K562 (cell line): ENCODE measurements at regions not wholly inside any gene's neighbourhood (a gene's known extent, or its start where the extent isn't known, plus 50 kb on each side); places are given as distances from the start of the nearest gene placed in this dataset.

ENCODE experiments used
- ATAC-seq: fragments of 200-7000 bp; cut with Tn5 transposase; 3 replicates; pipeline ENCODE4 v1.9.1; 2020; ENCODE audit warnings: moderate library complexity
- BruUV-seq: library from RNA; stranded (reverse); fragments of 400-500 nt; replicated peaks from 2 replicates; lab custom pipeline; 2021; lab: Mats Ljungman, UMichigan
- CTCF ChIA-PET: fragments of 300-600 bp; formaldehyde crosslinking; extraction: SDS; loops from one replicate; lab custom pipeline; 2021; ENCODE audit warnings: low intra/inter-chr PET ratio; lab: Yijun Ruan, JAX
- POLR2A ChIA-PET: fragments of 300-600, 350-650 bp; sonication (Branson Sonifier 250); formaldehyde crosslinking; extraction: SDS; loops from one replicate; lab custom pipeline; 2021; ENCODE audit warnings: antibody characterized with exemption, inconsistent platforms; lab: Yijun Ruan, JAX
- DNase-seq, 4 experiments: peaks; one replicate each; pipeline versions ENCODE4 v3.0.0 to v3.0.0-alpha.2; 2011 to 2018; ENCODE audit warnings: low spot score in 3 of 4, mixed read lengths in 3 of 4; ENCODE audit errors: extremely low read depth in 1 of 4
- FAIRE-seq: peaks from 2 replicates; lab custom pipeline; 2011; peaks lifted over from hg19 to GRCh38; lab: Jason Lieb, UNC
- H2AFZ ChIP-seq: 2 replicates; pipeline ENCODE4 v1.6.0; 2011; ENCODE audit warnings: low read depth, low read length, control low read depth, inconsistent platforms
- H3K27ac ChIP-seq: fragments of 200-600 bp; 3 replicates; pipeline ENCODE4 v1.8.0; 2011; ENCODE audit warnings: low read depth, mild to moderate bottlenecking, control low read depth, inconsistent platforms, low read length, moderate library complexity, mixed read lengths; ENCODE audit errors: extremely low read depth
- H3K27me3 ChIP-seq, 2 experiments: fragments of 300-600 bp in 1 of 2; 2 replicates in 1 of 2; 3 replicates in 1 of 2; pipeline versions ENCODE4 v1.6.0 to v1.8.0; 2011; ENCODE audit warnings: inconsistent platforms in 2 of 2, low read length in 2 of 2, mild to moderate bottlenecking in 1 of 2, mixed read lengths in 1 of 2, moderate library complexity in 1 of 2; ENCODE audit not compliant: control insufficient read depth in 2 of 2, insufficient read depth in 2 of 2
- H3K36me3 ChIP-seq: fragments of 300-600 bp; 3 replicates; pipeline ENCODE4 v1.8.0; 2011; ENCODE audit warnings: mild to moderate bottlenecking, low read length, inconsistent platforms; ENCODE audit not compliant: control insufficient read depth, insufficient read depth
- H3K4me1 ChIP-seq, 2 experiments: fragments of 200-600 bp in 1 of 2; replicated peaks in 1 of 2; 2 replicates in 1 of 2; 3 replicates in 1 of 2; pipeline versions ENCODE4 v1.5.1 to v1.8.0; 2011; ENCODE audit warnings: inconsistent platforms in 2 of 2, low read length in 2 of 2, mild to moderate bottlenecking in 1 of 2, mixed read lengths in 1 of 2, moderate library complexity in 1 of 2; ENCODE audit not compliant: control insufficient read depth in 2 of 2, insufficient read depth in 2 of 2
- H3K4me2 ChIP-seq: 2 replicates; pipeline ENCODE4 v1.6.1; 2011; ENCODE audit warnings: low read length, control low read depth, inconsistent platforms, mixed read lengths; ENCODE audit not compliant: insufficient read depth
- H3K4me3 ChIP-seq: fragments of 200-600 bp; sonication (generic), shearing (Covaris generic); 2 replicates; pipeline ENCODE4 v1.5.1; 2016; ENCODE audit warnings: control low read depth, inconsistent platforms
- H3K79me2 ChIP-seq: fragments of 200-600 bp; 3 replicates; pipeline ENCODE4 v1.8.0; 2011; ENCODE audit warnings: low read length, inconsistent platforms; ENCODE audit not compliant: control insufficient read depth, insufficient read depth
- H3K9ac ChIP-seq, 2 experiments: 2 replicates each; pipeline versions ENCODE4 v1.6.0 to v1.6.1; 2011; ENCODE audit warnings: low read depth in 2 of 2, low read length in 2 of 2, control low read depth in 1 of 2, inconsistent platforms in 1 of 2, mild to moderate bottlenecking in 1 of 2, mixed read lengths in 1 of 2; ENCODE audit not compliant: insufficient read depth in 1 of 2
- H3K9me1 ChIP-seq: one replicate; pipeline ENCODE4 v1.6.0; 2011; ENCODE audit warnings: inconsistent platforms, mild to moderate bottlenecking, low read length, moderate library complexity; ENCODE audit not compliant: control insufficient read depth, insufficient read depth
- H3K9me3 ChIP-seq: replicated peaks from 2 replicates; pipeline ENCODE4 v1.5.1; 2011; ENCODE audit warnings: low read depth, low read length, inconsistent platforms; ENCODE audit not compliant: control insufficient read depth, insufficient read depth
- H4K20me1 ChIP-seq: replicated peaks from 2 replicates; pipeline ENCODE4 v1.6.1; 2011; ENCODE audit warnings: low read length, inconsistent platforms, mixed read lengths; ENCODE audit not compliant: control insufficient read depth, insufficient read depth
- ATF7 ChIP-seq: fragments of 450-650 bp; IDR thresholded peaks from 2 replicates; pipeline ENCODE4 v1.7.1; 2014; ENCODE audit warnings: mild to moderate bottlenecking, moderate library complexity
- BCOR ChIP-seq: fragments of 450-650 bp; IDR thresholded peaks from 2 replicates; pipeline ENCODE4 v1.6.1; 2016
- CHD1 ChIP-seq: fragments of 200-600 bp; sonication (generic); IDR thresholded peaks from one replicate; pipeline ENCODE4 v1.6.1; 2012; ENCODE audit warnings: mild to moderate bottlenecking, moderate library complexity, low read length, inconsistent platforms
- DDX20 ChIP-seq: fragments of 450-650 bp; IDR thresholded peaks from 2 replicates; pipeline ENCODE4 v1.6.1; 2016; ENCODE audit warnings: missing genetic modification characterization, low read depth, mild to moderate bottlenecking, missing compliant biosample characterization, moderate library complexity
- GTF2A2 ChIP-seq: IDR thresholded peaks from 2 replicates; pipeline ENCODE4 v1.6.1; 2016; ENCODE audit warnings: mild to moderate bottlenecking, missing genetic modification characterization, missing compliant biosample characterization
- HIVEP1 ChIP-seq: fragments of 250-450 bp; sonication (Bioruptor Pico); IDR thresholded peaks from 2 replicates; pipeline ENCODE4 v1.4.0; 2020; ENCODE audit warnings: mild to moderate bottlenecking
- HOXB6 ChIP-seq: fragments of 250-450 bp; sonication (Bioruptor Pico); IDR thresholded peaks from 2 replicates; pipeline ENCODE4 v1.5.1; 2022; ENCODE audit warnings: mild to moderate bottlenecking, borderline replicate concordance
- NCOR1 ChIP-seq: fragments of 450-650 bp; IDR thresholded peaks from 2 replicates; pipeline ENCODE4 v1.6.1; 2016; ENCODE audit warnings: mild to moderate bottlenecking, moderate library complexity
- NFXL1 ChIP-seq: fragments of 450-650 bp; formaldehyde crosslinking; IDR thresholded peaks from 2 replicates; pipeline ENCODE4 v1.4.0; 2021; ENCODE audit warnings: mild to moderate bottlenecking
- RFX1 ChIP-seq: fragments of 450-650 bp; IDR thresholded peaks from 2 replicates; pipeline ENCODE4 v1.6.1; 2016; ENCODE audit warnings: mild to moderate bottlenecking, moderate library complexity
- ZBED1 ChIP-seq: IDR thresholded peaks from 2 replicates; pipeline ENCODE4 v1.6.1; 2014
- ZNF79 ChIP-seq: fragments of 250-450 bp; sonication (Bioruptor Pico); IDR thresholded peaks from 2 replicates; pipeline ENCODE4 v1.4.0; 2020; ENCODE audit warnings: low read depth, mild to moderate bottlenecking, moderate library complexity
- WGBS: fragments of 100-300 bp; shearing (Covaris generic); methylation state at CpG from one replicate; pipeline ENCODE4 v1.1.6; 2016; ENCODE audit warnings: low coverage, mixed read lengths; ENCODE audit not compliant: insufficient coverage; ENCODE audit errors: missing lambda C conversion rate; 5-methylcytosine and 5-hydroxymethylcytosine counted together
- in situ Hi-C: fragments of 300-500 bp; cut with MboI; formaldehyde crosslinking; loops from 4 replicates; pipeline ENCODE4 v1.15.0; 2018; ENCODE audit warnings: inconsistent platforms, mixed read lengths
- intact Hi-C: fragments of 100-400 bp; cut with micrococcal nuclease; formaldehyde crosslinking; loops from 2 replicates; pipeline ENCODE4 v1.14.2; 2022
- TF ChIP-seq, protein P1 (sequence below): fragments of 250-450 bp; sonication (Bioruptor Pico); IDR thresholded peaks from 2 replicates; pipeline ENCODE4 v1.5.0; 2021
- TF ChIP-seq, protein P2 (sequence below): fragments of 450-650 bp; IDR thresholded peaks from 2 replicates; pipeline ENCODE4 v1.6.1; 2017; ENCODE audit warnings: antibody characterized with exemption
- TF ChIP-seq, protein P3 (sequence below): sonication (generic); formaldehyde crosslinking; IDR thresholded peaks from 2 replicates; pipeline ENCODE4 v1.8.1; 2023; ENCODE audit warnings: mild to moderate bottlenecking, missing genetic modification reagents

DNA sequence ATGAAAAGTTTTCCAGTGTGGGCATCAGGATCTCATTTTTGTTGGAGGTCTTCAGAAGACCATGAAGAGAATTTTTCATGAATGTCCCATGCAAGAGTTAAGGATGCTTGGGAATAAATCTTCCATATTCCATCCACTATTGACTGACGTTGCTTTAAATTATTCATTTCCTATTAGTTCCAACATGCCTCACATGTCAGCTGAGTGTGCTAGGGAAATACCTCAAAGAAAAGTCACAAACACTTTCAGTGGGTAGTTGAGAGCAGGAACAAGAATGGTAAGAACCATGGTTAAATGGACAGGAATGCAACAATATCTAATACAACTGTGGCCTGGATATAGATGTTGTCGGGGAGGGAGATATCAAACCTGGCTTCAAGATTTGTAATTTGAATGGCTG lies 610.1 kb downstream of the TECRL start:
- intact Hi-C loops (no loop called here), in situ Hi-C loops (loop anchor here (25.0 kb wide), 1 partner anchor 537 kb away; no protein-coding TSS in a partner anchor)
- Histone ChIP-seq H3K4me1 (no peaks in the 10 kb centered on the region), H3K9me3 (no peaks in the 10 kb centered on the region), H4K20me1 (no peaks in the 10 kb centered on the region), H2AFZ (no peak overlapping the region), H3K9me1 (no peaks in the 10 kb centered on the region), H3K79me2 (no peaks in the 10 kb centered on the region), H3K27ac (no peak overlapping the region), H3K9ac (no peak overlapping the region), H3K4me2 (no peak overlapping the region), H3K4me3 (no peak overlapping the region), H3K27me3 (no peaks in the 10 kb centered on the region), H3K36me3 (no peaks in the 10 kb centered on the region)
- ChIA-PET POLR2A (no interaction called here), CTCF (no interaction called here)
- no peak for DNase-seq
- no TSS peak for BruUV-seq
- 0% methylated on average over 2 of the region's 2 CpGs for whole genome bisulfite sequencing
- no peak for FAIRE-seq
- TF ChIP-seq NFXL1 = no peak
- TF ChIP-seq ATF7 = no peak
- no peak for TF ChIP-seq CHD1
- TF ChIP-seq RFX1 = no peak
- TF ChIP-seq BCOR = no peak
- TF ChIP-seq NCOR1 = no peak
- no peak for TF ChIP-seq HOXB6 (CRISPR knock-in tag)
- ATAC-seq = no peak

DNA sequence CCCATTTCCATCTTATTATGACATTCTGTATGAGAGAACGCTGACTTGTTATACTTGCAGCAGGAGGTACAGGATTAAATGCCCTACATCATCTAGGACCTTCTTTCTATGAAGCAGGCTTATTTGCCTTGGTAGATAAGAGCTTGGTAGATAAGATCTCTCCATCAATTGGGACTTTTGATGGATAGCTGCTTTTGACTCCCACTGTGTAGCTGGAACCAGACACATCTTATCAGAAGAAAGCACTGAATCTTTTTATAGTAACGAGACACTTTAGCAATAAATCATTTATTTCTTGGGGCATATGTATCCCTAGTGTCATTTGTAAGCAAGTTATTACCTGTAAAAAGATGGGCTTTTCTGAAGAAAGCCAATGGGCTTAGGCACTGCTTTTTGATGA lies 613.9 kb downstream of the TECRL start:
- BruUV-seq = no TSS peak
- in situ Hi-C loops = loop anchor here (25.0 kb wide), 1 partner anchor 533 kb away; no protein-coding TSS in a partner anchor
- no peak for FAIRE-seq
- TF ChIP-seq GTF2A2 (tag) (no peak), HIVEP1 (CRISPR knock-in tag) (no peak), DDX20 (tag) (no peak), ZBED1 (no peak), ZNF79 (CRISPR knock-in tag) (no peak)
- TF ChIP-seq, protein P1, sequence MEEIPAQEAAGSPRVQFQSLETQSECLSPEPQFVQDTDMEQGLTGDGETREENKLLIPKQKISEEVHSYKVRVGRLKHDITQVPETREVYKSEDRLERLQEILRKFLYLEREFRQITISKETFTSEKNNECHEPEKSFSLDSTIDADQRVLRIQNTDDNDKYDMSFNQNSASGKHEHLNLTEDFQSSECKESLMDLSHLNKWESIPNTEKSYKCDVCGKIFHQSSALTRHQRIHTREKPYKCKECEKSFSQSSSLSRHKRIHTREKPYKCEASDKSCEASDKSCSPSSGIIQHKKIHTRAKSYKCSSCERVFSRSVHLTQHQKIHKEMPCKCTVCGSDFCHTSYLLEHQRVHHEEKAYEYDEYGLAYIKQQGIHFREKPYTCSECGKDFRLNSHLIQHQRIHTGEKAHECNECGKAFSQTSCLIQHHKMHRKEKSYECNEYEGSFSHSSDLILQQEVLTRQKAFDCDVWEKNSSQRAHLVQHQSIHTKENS (CRISPR knock-in tag) = no peak
- TF ChIP-seq, protein P2, sequence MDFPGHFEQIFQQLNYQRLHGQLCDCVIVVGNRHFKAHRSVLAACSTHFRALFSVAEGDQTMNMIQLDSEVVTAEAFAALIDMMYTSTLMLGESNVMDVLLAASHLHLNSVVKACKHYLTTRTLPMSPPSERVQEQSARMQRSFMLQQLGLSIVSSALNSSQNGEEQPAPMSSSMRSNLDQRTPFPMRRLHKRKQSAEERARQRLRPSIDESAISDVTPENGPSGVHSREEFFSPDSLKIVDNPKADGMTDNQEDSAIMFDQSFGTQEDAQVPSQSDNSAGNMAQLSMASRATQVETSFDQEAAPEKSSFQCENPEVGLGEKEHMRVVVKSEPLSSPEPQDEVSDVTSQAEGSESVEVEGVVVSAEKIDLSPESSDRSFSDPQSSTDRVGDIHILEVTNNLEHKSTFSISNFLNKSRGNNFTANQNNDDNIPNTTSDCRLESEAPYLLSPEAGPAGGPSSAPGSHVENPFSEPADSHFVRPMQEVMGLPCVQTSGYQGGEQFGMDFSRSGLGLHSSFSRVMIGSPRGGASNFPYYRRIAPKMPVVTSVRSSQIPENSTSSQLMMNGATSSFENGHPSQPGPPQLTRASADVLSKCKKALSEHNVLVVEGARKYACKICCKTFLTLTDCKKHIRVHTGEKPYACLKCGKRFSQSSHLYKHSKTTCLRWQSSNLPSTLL = no peak
- TF ChIP-seq, protein P3, sequence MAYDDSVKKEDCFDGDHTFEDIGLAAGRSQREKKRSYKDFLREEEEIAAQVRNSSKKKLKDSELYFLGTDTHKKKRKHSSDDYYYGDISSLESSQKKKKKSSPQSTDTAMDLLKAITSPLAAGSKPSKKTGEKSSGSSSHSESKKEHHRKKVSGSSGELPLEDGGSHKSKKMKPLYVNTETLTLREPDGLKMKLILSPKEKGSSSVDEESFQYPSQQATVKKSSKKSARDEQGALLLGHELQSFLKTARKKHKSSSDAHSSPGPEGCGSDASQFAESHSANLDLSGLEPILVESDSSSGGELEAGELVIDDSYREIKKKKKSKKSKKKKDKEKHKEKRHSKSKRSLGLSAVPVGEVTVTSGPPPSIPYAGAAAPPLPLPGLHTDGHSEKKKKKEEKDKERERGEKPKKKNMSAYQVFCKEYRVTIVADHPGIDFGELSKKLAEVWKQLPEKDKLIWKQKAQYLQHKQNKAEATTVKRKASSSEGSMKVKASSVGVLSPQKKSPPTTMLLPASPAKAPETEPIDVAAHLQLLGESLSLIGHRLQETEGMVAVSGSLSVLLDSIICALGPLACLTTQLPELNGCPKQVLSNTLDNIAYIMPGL (CRISPR knock-in tag) = no peak

More for the DNA sequence above, 613.9 kb downstream of the TECRL start:
- no peaks in the 10 kb centered on the region for H4K20me1 ChIP-seq
- no peaks in the 10 kb centered on the region for H3K36me3 ChIP-seq
- H3K9ac ChIP-seq = no peak overlapping the region
- no peak overlapping the region for H3K27ac ChIP-seq
- H3K4me1 ChIP-seq = no peaks in the 10 kb centered on the region
- ATAC-seq = no peak
- intact Hi-C loops = no loop called here
- no peak overlapping the region for H2AFZ ChIP-seq
- H3K4me3 ChIP-seq = no peak overlapping the region
- POLR2A ChIA-PET = no interaction called here
- H3K9me1 ChIP-seq = no peaks in the 10 kb centered on the region
- DNase-seq = no peak
- no peaks in the 10 kb centered on the region for H3K27me3 ChIP-seq
- H3K4me2 ChIP-seq = no peak overlapping the region
- no peaks in the 10 kb centered on the region for H3K9me3 ChIP-seq
- no peaks in the 10 kb centered on the region for H3K79me2 ChIP-seq
- 0% methylated on average over 2 of the region's 2 CpGs for WGBS
- CTCF ChIA-PET = no interaction called here
